GM12872 (cell line): ENCODE measurements at regions not wholly inside any gene's neighbourhood (a gene's known extent, or its start where the extent isn't known, plus 50 kb on each side); places are given as distances from the start of the nearest gene placed in this dataset.

Experiments
- CTCF ChIP-seq: IDR thresholded peaks from 3 replicates; pipeline ENCODE4 v1.5.1; 2011; ENCODE audit warnings: low read depth, mild to moderate bottlenecking, low read length, moderate library complexity; ENCODE audit not compliant: insufficient read depth

GRCh38 chr13:86692291-86692690 lies 893.1 kb upstream of the SLITRK6 start:
- TF ChIP-seq CTCF: no peak

- no peak for TF ChIP-seq CTCF
Measured at GRCh38 chr13:86710013-86710412, 910.8 kb upstream of the SLITRK6 start.

- TF ChIP-seq CTCF: no peak
Measured at GRCh38 chr13:86710896-86711295, 911.7 kb upstream of the SLITRK6 start.

GRCh38 chr13:86714495-86714894 lies 915.3 kb upstream of the SLITRK6 start:
- TF ChIP-seq CTCF: no peak

- TF ChIP-seq CTCF: no peak
Measured at GRCh38 chr13:86725105-86725504, 925.9 kb upstream of the SLITRK6 start.

GRCh38 chr13:86729206-86729605 lies 930.0 kb upstream of the SLITRK6 start:
- TF ChIP-seq CTCF: no peak

- TF ChIP-seq CTCF: no peak
Measured at GRCh38 chr13:86731987-86732386, 932.8 kb upstream of the SLITRK6 start.
